SK-N-SH treated with all-trans-retinoic acid at 6 μM for 48 hours (cell line): ENCODE measurements at regions not wholly inside any gene's neighbourhood (a gene's known extent, or its start where the extent isn't known, plus 50 kb on each side); places are given as distances from the start of the nearest gene placed in this dataset.

Experiments
- ATAC-seq: fragments of 200-7000 bp; cut with Tn5 transposase; 3 replicates; pipeline ENCODE4 v1.9.1; 2020; ENCODE audit warnings: mild to moderate bottlenecking, moderate library complexity
- ARNTL ChIP-seq: fragments of 450-650 bp; formaldehyde crosslinking; IDR thresholded peaks from 2 replicates; pipeline ENCODE4 v1.5.0; 2020; ENCODE audit warnings: low read depth, mild to moderate bottlenecking, moderate library complexity, borderline replicate concordance
- BACH2 ChIP-seq: fragments of 250-450 bp; sonication (Bioruptor Pico); IDR thresholded peaks from 2 replicates; pipeline ENCODE4 v1.9.0; 2021; ENCODE audit warnings: mild to moderate bottlenecking, borderline replicate concordance
- CREB5 ChIP-seq: fragments of 250-450 bp; sonication (Bioruptor Pico); IDR thresholded peaks from 2 replicates; pipeline ENCODE4 v1.5.1; 2020; ENCODE audit warnings: low read depth, mild to moderate bottlenecking, moderate library complexity
- CSDC2 ChIP-seq: fragments of 250-450 bp; sonication (Bioruptor Pico); IDR thresholded peaks from 2 replicates; pipeline ENCODE4 v1.5.0; 2020; ENCODE audit warnings: mild to moderate bottlenecking, moderate library complexity
- CSRNP3 ChIP-seq: fragments of 250-450 bp; sonication (Bioruptor Pico); IDR thresholded peaks from 2 replicates; pipeline ENCODE4 v1.5.1; 2021; ENCODE audit warnings: mild to moderate bottlenecking, moderate library complexity
- ESRRG ChIP-seq: fragments of 250-450 bp; sonication (Bioruptor Pico); IDR thresholded peaks from 2 replicates; pipeline ENCODE4 v1.6.1; 2021; ENCODE audit warnings: mild to moderate bottlenecking
- ISL1 ChIP-seq: fragments of 250-450 bp; sonication (Bioruptor Pico); IDR thresholded peaks from 2 replicates; pipeline ENCODE4 v2.1.2; 2022; ENCODE audit warnings: mild to moderate bottlenecking, moderate library complexity
- OSR1 ChIP-seq: fragments of 250-450 bp; sonication (Bioruptor Pico); IDR thresholded peaks from 2 replicates; pipeline ENCODE4 v1.8.0; 2022; ENCODE audit warnings: moderate library complexity, mild to moderate bottlenecking, inconsistent platforms
- POU6F1 ChIP-seq: fragments of 250-450 bp; sonication (Bioruptor Pico); IDR thresholded peaks from 2 replicates; pipeline ENCODE4 v1.8.0; 2021; ENCODE audit warnings: low read depth, mild to moderate bottlenecking, moderate library complexity, borderline replicate concordance
- SNAI2 ChIP-seq: fragments of 250-450 bp; sonication (Bioruptor Pico); IDR thresholded peaks from 2 replicates; pipeline ENCODE4 v1.5.0; 2020; ENCODE audit warnings: mild to moderate bottlenecking, moderate library complexity
- TOX ChIP-seq: fragments of 250-450 bp; sonication (Bioruptor Pico); IDR thresholded peaks from 2 replicates; pipeline ENCODE4 v1.8.0; 2021; ENCODE audit warnings: mild to moderate bottlenecking, moderate library complexity, borderline replicate concordance
- TSHZ2 ChIP-seq: fragments of 250-450 bp; sonication (Bioruptor Pico); IDR thresholded peaks from 2 replicates; pipeline ENCODE4 v1.5.0; 2020; ENCODE audit warnings: mild to moderate bottlenecking, moderate library complexity
- ZC3H10 ChIP-seq: fragments of 250-450 bp; sonication (Bioruptor Pico); IDR thresholded peaks from 2 replicates; pipeline ENCODE4 v1.5.1; 2021; ENCODE audit warnings: mild to moderate bottlenecking, moderate library complexity
- ZFP3 ChIP-seq: fragments of 250-450 bp; sonication (Bioruptor Pico); IDR thresholded peaks from 2 replicates; pipeline ENCODE4 v1.5.0; 2020; ENCODE audit warnings: mild to moderate bottlenecking, moderate library complexity
- ZFP30 ChIP-seq: fragments of 450-650 bp; formaldehyde crosslinking; IDR thresholded peaks from 2 replicates; pipeline ENCODE4 v1.5.0; 2022; ENCODE audit warnings: mild to moderate bottlenecking, moderate library complexity
- ZNF565 ChIP-seq: fragments of 450-650 bp; formaldehyde crosslinking; conservative IDR thresholded peaks from 2 replicates; pipeline ENCODE4 v1.5.0; 2020; ENCODE audit warnings: low read depth, mild to moderate bottlenecking, moderate library complexity
- ZNF70 ChIP-seq: fragments of 450-650 bp; formaldehyde crosslinking; IDR thresholded peaks from 2 replicates; pipeline ENCODE4 v1.5.0; 2020; ENCODE audit warnings: mild to moderate bottlenecking, moderate library complexity

GRCh38 chr14:65329481-65329880, 83.0 kb upstream of the FUT8 start:
- TF ChIP-seq BACH2 (CRISPR knock-in tag) (no peak), SNAI2 (CRISPR knock-in tag) (no peak)
- ATAC-seq = no peak

GRCh38 chr14:65329911-65330310, 82.6 kb upstream of the FUT8 start:
- TF ChIP-seq SNAI2 (CRISPR knock-in tag) (no peak), OSR1 (no peak), ZNF565 (CRISPR knock-in tag) (no peak), TOX (CRISPR knock-in tag) (no peak), CSRNP3 (CRISPR knock-in tag) (no peak)

GRCh38 chr14:65330416-65330815, 82.1 kb upstream of the FUT8 start:
- no peak for TF ChIP-seq ISL1 (CRISPR knock-in tag)
- no peak for TF ChIP-seq ZNF565 (CRISPR knock-in tag)
- TF ChIP-seq ZFP3 (CRISPR knock-in tag) = no peak
- TF ChIP-seq ZC3H10 = no peak
- no peak for TF ChIP-seq CSDC2 (CRISPR knock-in tag)
- TF ChIP-seq ZNF70 (CRISPR knock-in tag) = no peak
- no peak for TF ChIP-seq TSHZ2
- TF ChIP-seq CSRNP3 (CRISPR knock-in tag) = no peak
- no peak for TF ChIP-seq ZFP30 (CRISPR knock-in tag)
- no peak for TF ChIP-seq POU6F1 (CRISPR knock-in tag)
- no peak for TF ChIP-seq ARNTL (CRISPR knock-in tag)
- TF ChIP-seq SNAI2 (CRISPR knock-in tag) = no peak
- TF ChIP-seq, all 23 proteins: peak for 0
- no peak for ATAC-seq

More at GRCh38 chr14:65329911-65330310, 82.6 kb upstream of the FUT8 start:
- ATAC-seq = no peak

GRCh38 chr14:65331652-65332051, 80.9 kb upstream of the FUT8 start:
- TF ChIP-seq ZFP3 (CRISPR knock-in tag) (no peak), ZNF565 (CRISPR knock-in tag) (no peak), ESRRG (CRISPR knock-in tag) (no peak), ZNF70 (CRISPR knock-in tag) (no peak), CSDC2 (CRISPR knock-in tag) (no peak)
- no peak for ATAC-seq

- TF ChIP-seq CREB5 (CRISPR knock-in tag) (no peak), CSDC2 (CRISPR knock-in tag) (no peak), ZFP3 (CRISPR knock-in tag) (no peak), ISL1 (CRISPR knock-in tag) (no peak)
- ATAC-seq = no peak
Observed at GRCh38 chr14:65332141-65332871, 80.2 kb upstream of the FUT8 start.
